H1 (cell line): ENCODE measurements at regions not wholly inside any gene's neighbourhood (a gene's known extent, or its start where the extent isn't known, plus 50 kb on each side); places are given as distances from the start of the nearest gene placed in this dataset.

Experiments
- CTCF ChIA-PET: fragments of 300-600 bp; sonication (Branson Sonifier 250); formaldehyde crosslinking; loops from one replicate; lab custom pipeline; 2021; ENCODE audit not compliant: partially characterized antibody; lab: Charles Lee
- POLR2A ChIA-PET: fragments of 300-600 bp; sonication (Branson Sonifier 250); formaldehyde crosslinking; loops from one replicate; lab custom pipeline; 2021; ENCODE audit warnings: inconsistent platforms; ENCODE audit not compliant: partially characterized antibody; lab: Charles Lee
- DNase-seq, 2 experiments: peaks; one replicate each; pipeline versions ENCODE4 v3.0.0 to v3.0.0-alpha.2; 2010 to 2022; ENCODE audit warnings: low spot score in 2 of 2, low read depth in 1 of 2, mixed read lengths in 1 of 2
- FAIRE-seq: peaks from 2 replicates; lab custom pipeline; 2011; peaks lifted over from hg19 to GRCh38; lab: Jason Lieb, UNC
- H2AFZ ChIP-seq: 2 replicates; pipeline ENCODE4 v1.8.1; 2012; ENCODE audit warnings: low read length, inconsistent platforms
- H2AK5ac ChIP-seq: 2 replicates; pipeline ENCODE4 v1.6.1; 2013; ENCODE audit warnings: low read depth, low read length
- H2BK120ac ChIP-seq: replicated peaks from 2 replicates; pipeline ENCODE3; 2013; ENCODE audit warnings: low read depth, low read length, inconsistent platforms
- H2BK12ac ChIP-seq: 2 replicates; pipeline ENCODE4 v1.6.1; 2013; ENCODE audit warnings: low read depth, low read length
- H2BK15ac ChIP-seq: 2 replicates; pipeline ENCODE4 v1.6.1; 2013; ENCODE audit warnings: low read length
- H2BK20ac ChIP-seq: 2 replicates; pipeline ENCODE4 v1.6.1; 2013; ENCODE audit warnings: low read length
- H2BK5ac ChIP-seq: 2 replicates; pipeline ENCODE4 v1.6.1; 2013; ENCODE audit warnings: low read depth, low read length
- H3K14ac ChIP-seq: 2 replicates; pipeline ENCODE4 v1.6.1; 2013; ENCODE audit warnings: inconsistent platforms; ENCODE audit not compliant: insufficient read length
- H3K18ac ChIP-seq: 2 replicates; pipeline ENCODE4 v1.6.1; 2013; ENCODE audit warnings: low read length; ENCODE audit errors: extremely low read depth
- H3K23ac ChIP-seq: 2 replicates; pipeline ENCODE4 v1.6.1; 2013; ENCODE audit warnings: inconsistent platforms; ENCODE audit not compliant: insufficient read length
- H3K23me2 ChIP-seq: 2 replicates; pipeline ENCODE4 v1.6.1; 2013; ENCODE audit warnings: low read depth, low read length
- H3K27ac ChIP-seq: 2 replicates; pipeline ENCODE4 v1.6.1; 2011; ENCODE audit warnings: low read depth, low read length, inconsistent platforms
- H3K27me3 ChIP-seq, 4 experiments: replicated peaks in 1 of 4; 1 replicate in 1 of 4; 2 replicates in 3 of 4; pipeline versions ENCODE4 v1.6.1 to v1.8.1; 2011 to 2013; ENCODE audit warnings: low read length in 3 of 4, mild to moderate bottlenecking in 3 of 4, inconsistent platforms in 2 of 4, mixed read lengths in 2 of 4, moderate library complexity in 1 of 4; ENCODE audit not compliant: control insufficient read depth in 3 of 4, insufficient read depth in 3 of 4; ENCODE audit errors: extremely low read depth in 1 of 4
- H3K36me3 ChIP-seq, 4 experiments: 2 replicates each; pipeline versions ENCODE4 v1.6.1 to v1.8.1; 2011 to 2013; ENCODE audit warnings: mild to moderate bottlenecking in 4 of 4, low read length in 3 of 4, moderate library complexity in 2 of 4, control low read depth in 1 of 4, inconsistent platforms in 1 of 4; ENCODE audit not compliant: insufficient read depth in 4 of 4, control insufficient read depth in 2 of 4
- H3K4ac ChIP-seq: replicated peaks from 2 replicates; pipeline ENCODE3; 2013; ENCODE audit warnings: low read length, low read depth, mixed read lengths, inconsistent platforms; ENCODE audit not compliant: insufficient read length
- H3K4me1 ChIP-seq, 4 experiments: replicated peaks in 1 of 4; 1 replicate in 1 of 4; 2 replicates in 3 of 4; pipeline versions ENCODE4 v1.6.1 to v1.8.1; 2011 to 2013; ENCODE audit warnings: low read length in 3 of 4, inconsistent platforms in 2 of 4, mixed read lengths in 1 of 4; ENCODE audit not compliant: insufficient read depth in 4 of 4, control insufficient read depth in 3 of 4
- H3K4me2 ChIP-seq, 2 experiments: 2 replicates each; pipeline versions ENCODE4 v1.6.1 to v1.8.1; 2011 to 2013; ENCODE audit warnings: low read depth in 2 of 2, low read length in 2 of 2, control low read depth in 1 of 2, inconsistent platforms in 1 of 2, mild to moderate bottlenecking in 1 of 2; ENCODE audit not compliant: insufficient read depth in 1 of 2
- H3K4me3 ChIP-seq, 4 experiments: fragments of 200-600, 300-600 bp in 1 of 4; sonication (generic), shearing (Covaris generic), sonication (Bioruptor Twin) in 1 of 4; 2 replicates each; pipeline versions ENCODE4 v1.5.1 to v1.8.1; 2011 to 2016; ENCODE audit warnings: low read length in 4 of 4, low read depth in 3 of 4, control low read depth in 2 of 4, inconsistent platforms in 2 of 4, mild to moderate bottlenecking in 2 of 4, mixed read lengths in 1 of 4, moderate library complexity in 1 of 4; ENCODE audit not compliant: insufficient read depth in 2 of 4; ENCODE audit errors: extremely low read depth in 1 of 4
- H3K56ac ChIP-seq: replicated peaks from 2 replicates; pipeline ENCODE3; 2013; ENCODE audit warnings: low read depth, mild to moderate bottlenecking, mixed read lengths, low read length, inconsistent platforms; ENCODE audit not compliant: insufficient read length
- H3K79me1 ChIP-seq: 2 replicates; pipeline ENCODE4 v1.6.1; 2013; ENCODE audit warnings: low read depth, low read length, control low read depth
- H3K79me2 ChIP-seq, 2 experiments: 2 replicates each; pipeline versions ENCODE4 v1.6.1 to v1.8.1; 2012 to 2013; ENCODE audit warnings: low read length in 2 of 2, mild to moderate bottlenecking in 2 of 2, inconsistent platforms in 1 of 2; ENCODE audit not compliant: insufficient read depth in 2 of 2, control insufficient read depth in 1 of 2
- H3K9ac ChIP-seq, 4 experiments: replicated peaks in 1 of 4; 1 replicate in 1 of 4; 2 replicates in 3 of 4; pipeline versions ENCODE4 v1.6.1 to v1.8.1; 2011 to 2013; ENCODE audit warnings: low read depth in 3 of 4, low read length in 3 of 4, control low read depth in 2 of 4, mild to moderate bottlenecking in 2 of 4, moderate library complexity in 2 of 4, inconsistent platforms in 1 of 4; ENCODE audit errors: extremely low read depth in 1 of 4
- H3K9me3 ChIP-seq, 2 experiments: 2 replicates each; pipeline versions ENCODE4 v1.6.1 to v1.8.1; 2012 to 2013; ENCODE audit warnings: mild to moderate bottlenecking in 2 of 2, moderate library complexity in 2 of 2, control low read depth in 1 of 2, inconsistent platforms in 1 of 2, low read depth in 1 of 2, low read length in 1 of 2, mixed read lengths in 1 of 2; ENCODE audit not compliant: insufficient read depth in 2 of 2
- H4K20me1 ChIP-seq, 2 experiments: replicated peaks in 1 of 2; 2 replicates each; pipeline versions ENCODE3 to v1.8.1; 2011 to 2013; ENCODE audit warnings: inconsistent platforms in 2 of 2, low read length in 2 of 2, mild to moderate bottlenecking in 1 of 2; ENCODE audit not compliant: insufficient read depth in 2 of 2, control insufficient read depth in 1 of 2
- H4K5ac ChIP-seq: 2 replicates; pipeline ENCODE4 v1.6.1; 2013; ENCODE audit warnings: low read length, low read depth, mixed read lengths, inconsistent platforms; ENCODE audit not compliant: insufficient read length
- H4K8ac ChIP-seq: 2 replicates; pipeline ENCODE4 v1.8.0; 2013; ENCODE audit warnings: mild to moderate bottlenecking, moderate library complexity, low read length, inconsistent platforms; ENCODE audit not compliant: insufficient read depth; ENCODE audit errors: extremely low read depth
- H4K91ac ChIP-seq: replicated peaks from 2 replicates; pipeline ENCODE3; 2013; ENCODE audit warnings: low read length, mixed read lengths, inconsistent platforms; ENCODE audit not compliant: insufficient read length
- TEAD4 ChIP-seq: IDR thresholded peaks from 2 replicates; pipeline ENCODE4 v1.6.1; 2012; ENCODE audit warnings: low read depth, low read length, inconsistent platforms, mixed read lengths
- WGBS, 2 experiments: shearing (Covaris generic) in 1 of 2; methylation state at CpG; one replicate each; pipeline versions ENCODE4 v1.1.6 to v1.1.7; 2013 to 2015; ENCODE audit warnings: low lambda C conversion rate in 2 of 2, mixed read lengths in 2 of 2, inconsistent platforms in 1 of 2, low coverage in 1 of 2, missing lambda C conversion rate in 1 of 2; ENCODE audit not compliant: insufficient replicate concordance in 2 of 2, insufficient coverage in 1 of 2, insufficient read length in 1 of 2; ENCODE audit errors: extremely low coverage in 1 of 2, missing lambda C conversion rate in 1 of 2; 5-methylcytosine and 5-hydroxymethylcytosine counted together

DNA sequence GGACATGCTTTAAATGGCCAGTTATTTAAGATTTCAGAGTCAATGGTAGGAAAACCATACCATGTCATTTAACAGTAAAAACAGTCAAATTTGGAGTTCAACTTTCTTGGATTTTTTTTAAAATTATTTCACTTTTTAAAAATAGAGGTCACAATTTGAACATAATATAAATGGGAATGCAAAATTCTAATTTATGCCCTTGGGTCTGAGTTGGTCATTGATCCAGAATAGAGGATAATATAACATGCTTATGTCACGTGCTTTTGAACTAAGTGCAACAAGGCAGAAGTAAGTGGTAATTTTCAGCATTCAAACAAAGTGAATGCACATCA lies 113.1 kb upstream of the SLC35F3 start:
- Histone ChIP-seq H4K91ac (no peak overlapping the region), H4K8ac (no peak overlapping the region), H3K4ac (no peak overlapping the region), H2BK15ac (no peak overlapping the region), H3K9ac (no peak overlapping the region), H3K18ac (no peak overlapping the region), H3K9me3 (no peaks in the 10 kb centered on the region), H2BK12ac (no peak overlapping the region), H2AK5ac (no peak overlapping the region), H3K79me1 (no peaks in the 10 kb centered on the region), H3K23me2 (peaks cover 2% of the 10 kb centered on the region; the same call in 1 of the 2 replicates), H2BK20ac (no peak overlapping the region), H4K5ac (no peak overlapping the region), H3K4me1 (no peaks in the 10 kb centered on the region), H3K27me3 (no peaks in the 10 kb centered on the region), H3K27ac (no peak overlapping the region), H3K14ac (no peak overlapping the region), H2AFZ (no peak overlapping the region), H3K79me2 (no peaks in the 10 kb centered on the region), H3K4me3 (no peak overlapping the region), H3K36me3 (no peaks in the 10 kb centered on the region), H4K20me1 (no peaks in the 10 kb centered on the region), H2BK5ac (no peak overlapping the region), H3K56ac (no peak overlapping the region), H3K23ac (no peak overlapping the region), H2BK120ac (no peak overlapping the region), H3K4me2 (no peak overlapping the region)
- CTCF ChIA-PET: interaction anchor here (0.6 to 1.8 kb wide), 28 partner anchors 9 to 558 kb away, joined by 3 to 8 read pairs (median 4); partner anchors contain the start of gene SLC35F3
- no peak for DNase-seq
- FAIRE-seq: no peak
- no peak for TF ChIP-seq TEAD4
- POLR2A ChIA-PET: no interaction called here
- 25% methylated on average over 1 of the region's 1 CpG; no CpG with 5 or more reads in 1 of the 2 experiments for WGBS, 2 experiments
